ENCODE measurements at regions not wholly inside any gene's neighbourhood (a gene's known extent, or its start where the extent isn't known, plus 50 kb on each side); places are given as distances from the start of the nearest gene placed in this dataset.

- ATAC-seq (no peak), DNase-seq (ENCODE audit: low spot score) (no peak)
- no peaks in the 10 kb centered on the region for H3K4me1 Mint-ChIP-seq
- Histone ChIP-seq H3K27ac (ENCODE audit: low read depth) (no peak overlapping the region), H3K27me3 (ENCODE audit: insufficient read depth) (no peaks in the 10 kb centered on the region), H2AFZ (no peak overlapping the region), H3K36me3 (ENCODE audit: insufficient read depth) (no peaks in the 10 kb centered on the region), H3K4me1 (ENCODE audit: insufficient read depth) (no peaks in the 10 kb centered on the region), H3K79me2 (replicated peaks; ENCODE audit: insufficient read depth) (no peaks in the 10 kb centered on the region), H3F3A (replicated peaks; ENCODE audit: low read depth) (no peaks in the 10 kb centered on the region), H3K4me2 (no peak overlapping the region), H3K4me3 (no peak overlapping the region), H3K9me2 (ENCODE audit: insufficient read depth) (no peaks in the 10 kb centered on the region), H4K20me1 (replicated peaks; ENCODE audit: insufficient read depth) (no peaks in the 10 kb centered on the region)
- TF ChIP-seq STAT1 (IDR thresholded peaks at IDR 0.05; ENCODE audit: unreplicated experiment) (no peak), POLR2AphosphoS5 (IDR thresholded peaks at IDR 0.05; ENCODE audit: low read depth) (no peak), JUNB (IDR thresholded peaks at IDR 0.05; ENCODE audit: unreplicated experiment) (no peak), ZNF114 (CRISPR knock-in tag; IDR thresholded peaks at IDR 0.05) (no peak)
- H3K4me3 Mint-ChIP-seq: no peak overlapping the region
- no peak overlapping the region for H3K27ac Mint-ChIP-seq
- H3K9me3 Mint-ChIP-seq: no peaks in the 10 kb centered on the region; the same call in 2 of the 3 replicates
- no peaks in the 10 kb centered on the region for H3K27me3 Mint-ChIP-seq (ENCODE audit: insufficient read depth, low read depth, poor library complexity)
- H3K36me3 Mint-ChIP-seq (ENCODE audit: low read depth): no peaks in the 10 kb centered on the region
Observed at GRCh38 chr5:18088020-18088579, 453.8 kb downstream of the TAF11L14 start.

GRCh38 chr5:18090177-18090576, 455.9 kb downstream of the TAF11L14 start:
- no peaks in the 10 kb centered on the region for H3K36me3 Mint-ChIP-seq (ENCODE audit: low read depth)
- ATAC-seq: no peak
- Histone ChIP-seq H3F3A (replicated peaks; ENCODE audit: low read depth) (no peaks in the 10 kb centered on the region), H3K27ac (ENCODE audit: low read depth) (no peak overlapping the region), H3K9me2 (ENCODE audit: insufficient read depth) (no peaks in the 10 kb centered on the region), H3K79me2 (replicated peaks; ENCODE audit: insufficient read depth) (no peaks in the 10 kb centered on the region), H3K4me3 (no peak overlapping the region), H3K27me3 (ENCODE audit: insufficient read depth) (no peaks in the 10 kb centered on the region), H3K4me2 (no peak overlapping the region), H3K36me3 (ENCODE audit: insufficient read depth) (no peaks in the 10 kb centered on the region), H4K20me1 (replicated peaks; ENCODE audit: insufficient read depth) (no peaks in the 10 kb centered on the region), H2AFZ (no peak overlapping the region; the same call in 1 of the 2 replicates), H3K4me1 (ENCODE audit: insufficient read depth) (no peaks in the 10 kb centered on the region)
- H3K9me3 Mint-ChIP-seq: no peaks in the 10 kb centered on the region; the same call in 2 of the 3 replicates
- no peak for TF ChIP-seq ETS1 (IDR thresholded peaks at IDR 0.05)
- TF ChIP-seq ZNF114 (CRISPR knock-in tag; IDR thresholded peaks at IDR 0.05): no peak
- TF ChIP-seq STAT1 (IDR thresholded peaks at IDR 0.05; ENCODE audit: unreplicated experiment): no peak
- TF ChIP-seq REST (IDR thresholded peaks at IDR 0.05; ENCODE audit: unreplicated experiment): no peak
- no peak for TF ChIP-seq EZH2 (IDR thresholded peaks at IDR 0.05; ENCODE audit: low read depth, unreplicated experiment)
- TF ChIP-seq ZNF462 (CRISPR knock-in tag; IDR thresholded peaks at IDR 0.05): no peak
- no peak for TF ChIP-seq CTCF (conservative IDR thresholded peaks at IDR 0.05; ENCODE audit: low read depth in 2 of 2)
- no peak overlapping the region for H3K4me3 Mint-ChIP-seq
- H3K4me1 Mint-ChIP-seq: no peaks in the 10 kb centered on the region
- H3K27ac Mint-ChIP-seq: no peak overlapping the region
- no peak for DNase-seq (ENCODE audit: low spot score)
- H3K27me3 Mint-ChIP-seq (ENCODE audit: insufficient read depth, low read depth, poor library complexity): no peaks in the 10 kb centered on the region
